HUDEP-2 (cell line): ENCODE measurements at regions not wholly inside any gene's neighbourhood (a gene's known extent, or its start where the extent isn't known, plus 50 kb on each side); places are given as distances from the start of the nearest gene placed in this dataset.

Source experiments
- DNase-seq, 76 experiments: peaks; one replicate each; lab custom pipeline; 2025; ENCODE audit not compliant: unreplicated experiment in 76 of 76; lab: John Stamatoyannopoulos, UW

GRCh38 chr1:191912517-191912916, 245.7 kb upstream of the RGS18 start:
- no peak for DNase-seq

- no peak for DNase-seq
Observed at GRCh38 chr1:191913260-191913977, 244.8 kb upstream of the RGS18 start.

- DNase-seq, result no peak
Observed at GRCh38 chr1:191929383-191929782, 228.9 kb upstream of the RGS18 start.

GRCh38 chr1:191943684-191944083, 214.6 kb upstream of the RGS18 start:
- DNase-seq, result no peak

GRCh38 chr1:191953526-191953925, 204.7 kb upstream of the RGS18 start:
- no peak for DNase-seq

- no peak for DNase-seq
Observed at GRCh38 chr1:191959856-191960255, 198.4 kb upstream of the RGS18 start.

- no peak for DNase-seq
Observed at GRCh38 chr1:191963286-191963685, 195.0 kb upstream of the RGS18 start.

GRCh38 chr1:191963781-191964455, 194.3 kb upstream of the RGS18 start:
- DNase-seq, result no peak

GRCh38 chr1:191969290-191969689, 189.0 kb upstream of the RGS18 start:
- no peak for DNase-seq

- no peak for DNase-seq
Observed at GRCh38 chr1:191970116-191970515, 188.1 kb upstream of the RGS18 start.

- no peak for DNase-seq
Observed at GRCh38 chr1:191971447-191971846, 186.8 kb upstream of the RGS18 start.

- no peak for DNase-seq
Observed at GRCh38 chr1:191974004-191974403, 184.3 kb upstream of the RGS18 start.

GRCh38 chr1:191977874-191978506, 180.3 kb upstream of the RGS18 start:
- no peak for DNase-seq

GRCh38 chr1:191984856-191985255, 173.4 kb upstream of the RGS18 start:
- DNase-seq, result no peak

- no peak for DNase-seq
Observed at GRCh38 chr1:191992118-191992517, 166.1 kb upstream of the RGS18 start.

- peak in 12 of 76 experiments; percentile 3 to 31 (median 13) for DNase-seq
Observed at GRCh38 chr1:191993549-191993948, 164.7 kb upstream of the RGS18 start.

- DNase-seq, result peak in 1 of 76 experiments; percentile 7
Observed at GRCh38 chr1:192002063-192002462, 156.2 kb upstream of the RGS18 start.

- DNase-seq, result no peak
Observed at GRCh38 chr1:192003295-192004077, 154.8 kb upstream of the RGS18 start.

GRCh38 chr1:192005976-192006375, 152.3 kb upstream of the RGS18 start:
- peak in 4 of 76 experiments; percentile 4 to 16 (median 8) for DNase-seq

GRCh38 chr1:192008281-192008825, 149.9 kb upstream of the RGS18 start:
- no peak for DNase-seq

GRCh38 chr1:192010406-192010805, 147.9 kb upstream of the RGS18 start:
- no peak for DNase-seq
